ENCODE measurements at regions not wholly inside any gene's neighbourhood (a gene's known extent, or its start where the extent isn't known, plus 50 kb on each side); places are given as distances from the start of the nearest gene placed in this dataset.

DNA sequence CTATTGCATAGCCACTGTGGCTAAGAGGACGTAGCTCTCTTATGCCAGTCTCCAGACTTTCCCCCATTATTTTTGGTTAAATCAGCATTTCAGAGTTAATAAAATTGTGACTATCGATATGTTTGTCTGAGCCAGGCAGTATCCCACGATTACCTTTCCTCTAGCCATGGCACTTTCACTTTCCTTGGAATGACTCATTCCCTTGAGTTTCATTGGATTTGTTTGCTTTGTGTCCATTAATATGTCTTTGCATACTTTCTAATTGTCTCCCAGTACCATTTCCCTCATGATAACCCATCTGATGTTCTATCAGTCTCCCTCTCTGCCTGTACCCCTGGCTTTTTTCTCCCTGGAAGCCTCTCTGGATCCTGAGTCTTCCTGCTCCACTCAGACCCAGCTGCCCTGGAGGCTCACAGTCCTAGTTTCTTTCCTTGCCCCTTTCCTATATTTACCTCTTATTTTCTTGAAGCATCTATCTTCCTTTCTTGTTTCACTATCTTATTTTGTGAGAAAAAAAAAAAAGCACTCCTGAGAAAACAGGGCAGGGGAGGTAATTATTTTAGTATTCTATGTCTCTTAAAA is 126.1 kb downstream of the MTX2 start:
- Histone ChIP-seq H3K27me3 (replicated peaks) (no peaks in the 10 kb centered on the region), H3K27ac (no peak overlapping the region), H3K4me3 (ENCODE audit: low read depth, low read length) (no peak overlapping the region), H3K36me3 (replicated peaks) (no peaks in the 10 kb centered on the region)
- TF ChIP-seq CTCF (IDR thresholded peaks at IDR 0.05; ENCODE audit: low read depth, low read length, missing control alignments) = no peak
- in situ Hi-C loops (cut with HindIII; ENCODE audit: low pct_ligation_motif_present, low sequenced_read_pairs) = no loop called here
- no peak for DNase-seq

GRCh38 chr2:176398243-176399073 is 129.2 kb downstream of the MTX2 start:
- peak; percentile 38 for DNase-seq
- TF ChIP-seq CTCF (IDR thresholded peaks at IDR 0.05; ENCODE audit: low read depth, low read length, missing control alignments) = no peak
- in situ Hi-C loops (cut with HindIII; ENCODE audit: low pct_ligation_motif_present, low sequenced_read_pairs) = no loop called here

GRCh38 chr2:176399074-176399598 is 129.9 kb downstream of the MTX2 start:
- no peak for DNase-seq
- Histone ChIP-seq H3K36me3 (replicated peaks) (no peaks in the 10 kb centered on the region), H3K27ac (no peak overlapping the region), H3K4me3 (ENCODE audit: low read depth, low read length) (no peak overlapping the region), H3K27me3 (replicated peaks) (no peaks in the 10 kb centered on the region)
- no peak for TF ChIP-seq CTCF (IDR thresholded peaks at IDR 0.05; ENCODE audit: low read depth, low read length, missing control alignments)
- in situ Hi-C loops (cut with HindIII; ENCODE audit: low pct_ligation_motif_present, low sequenced_read_pairs) = no loop called here

More at GRCh38 chr2:176398243-176399073, 129.2 kb downstream of the MTX2 start:
- H3K4me3 ChIP-seq (ENCODE audit: low read depth, low read length) = no peak overlapping the region
- H3K27me3 ChIP-seq (replicated peaks) = no peaks in the 10 kb centered on the region
- H3K36me3 ChIP-seq (replicated peaks) = no peaks in the 10 kb centered on the region
- no peak overlapping the region for H3K27ac ChIP-seq

- H3K4me3 ChIP-seq (ENCODE audit: low read depth, low read length) = no peak overlapping the region
- no peak for TF ChIP-seq CTCF (IDR thresholded peaks at IDR 0.05; ENCODE audit: low read depth, low read length, missing control alignments)
- in situ Hi-C loops (cut with HindIII; ENCODE audit: low pct_ligation_motif_present, low sequenced_read_pairs) = no loop called here
- H3K27ac ChIP-seq = no peak overlapping the region
- no peak for DNase-seq
- H3K36me3 ChIP-seq (replicated peaks) = no peaks in the 10 kb centered on the region
- no peaks in the 10 kb centered on the region for H3K27me3 ChIP-seq (replicated peaks)
Measured at GRCh38 chr2:176405477-176405876, 136.2 kb downstream of the MTX2 start.

DNA sequence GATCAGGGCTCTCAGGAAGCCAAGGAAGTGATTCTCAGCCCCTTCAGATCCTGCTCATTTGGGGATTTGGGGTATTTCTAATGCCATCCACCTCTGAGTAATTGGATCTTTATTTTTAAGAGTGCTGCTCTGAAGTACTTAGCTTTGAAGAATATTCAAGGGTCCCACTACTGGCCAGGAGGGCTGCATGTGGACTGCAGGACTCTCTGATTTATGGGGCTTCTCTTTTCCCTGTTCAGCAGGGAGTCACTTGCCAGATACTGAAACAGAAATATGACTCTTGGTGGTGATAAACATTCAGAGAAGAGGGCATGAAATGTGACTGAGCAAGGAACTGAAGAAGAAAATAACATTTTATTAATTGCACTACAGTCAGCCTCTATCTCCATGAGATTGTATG is 138.5 kb downstream of the MTX2 start:
- Histone ChIP-seq H3K4me3 (ENCODE audit: low read depth, low read length) (no peak overlapping the region), H3K27me3 (replicated peaks) (no peaks in the 10 kb centered on the region), H3K27ac (no peak overlapping the region), H3K36me3 (replicated peaks) (no peaks in the 10 kb centered on the region)
- no peak for DNase-seq
- in situ Hi-C loops (cut with HindIII; ENCODE audit: low pct_ligation_motif_present, low sequenced_read_pairs) = no loop called here
- no peak for TF ChIP-seq CTCF (IDR thresholded peaks at IDR 0.05; ENCODE audit: low read depth, low read length, missing control alignments)
